ENCODE measurements at regions not wholly inside any gene's neighbourhood (a gene's known extent, or its start where the extent isn't known, plus 50 kb on each side); places are given as distances from the start of the nearest gene placed in this dataset.

DNA sequence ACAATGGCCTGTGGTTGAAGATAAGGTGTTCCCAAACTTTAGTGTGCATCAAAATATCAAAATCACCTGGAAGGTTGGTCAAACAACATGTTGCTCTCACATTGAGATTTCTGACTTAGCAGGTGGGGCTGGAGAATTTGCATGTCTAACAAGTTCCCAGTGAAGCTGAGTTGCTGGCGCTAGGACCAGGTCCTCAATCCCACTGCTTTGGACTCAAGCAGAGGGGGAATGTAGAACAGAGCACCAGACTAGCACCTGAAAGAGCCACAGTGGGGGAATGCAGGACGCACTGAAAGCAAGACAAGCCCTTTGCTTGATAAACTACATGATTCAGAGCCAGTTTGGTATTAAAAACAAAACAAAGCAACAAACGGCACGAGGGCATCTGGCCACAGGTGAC, 458.1 kb downstream of the MTRR start:
- no TSS peak for BruUV-seq (replicated peaks)
- TF ChIP-seq ASH2L (IDR thresholded peaks at IDR 0.05; ENCODE audit: borderline replicate concordance, low read depth), result no peak
- no peak for TF ChIP-seq EED (IDR thresholded peaks at IDR 0.05; ENCODE audit: low read depth)
- no peak for TF ChIP-seq SREBF2 (IDR thresholded peaks at IDR 0.05; ENCODE audit: low read length)
- no peak for TF ChIP-seq YBX1 (IDR thresholded peaks at IDR 0.05)
- TF ChIP-seq RUNX3 (IDR thresholded peaks at IDR 0.05; ENCODE audit: low read length), result no peak
- TF ChIP-seq GABPA (IDR thresholded peaks at IDR 0.05; ENCODE audit: low read depth), result no peak
- no peak for TF ChIP-seq RAD21 (IDR thresholded peaks at IDR 0.05; ENCODE audit: insufficient read depth, low read depth, low read length)
- no peak for TF ChIP-seq JUNB (IDR thresholded peaks at IDR 0.05)
- TF ChIP-seq IRF4 (IDR thresholded peaks at IDR 0.05; ENCODE audit: low read depth, low read length), result no peak
- no peak for TF ChIP-seq HDAC6 (IDR thresholded peaks at IDR 0.05; ENCODE audit: unreplicated experiment)
- TF ChIP-seq HSF1 (IDR thresholded peaks at IDR 0.05; ENCODE audit: low read depth, low read length), result no peak
- no peak for TF ChIP-seq PKNOX1 (IDR thresholded peaks at IDR 0.05)
- TF ChIP-seq CBFB (IDR thresholded peaks at IDR 0.05; ENCODE audit: low read depth), result no peak
- TF ChIP-seq TBL1XR1 (IDR thresholded peaks at IDR 0.05; ENCODE audit: low read depth, low read length), result no peak
- no peak for TF ChIP-seq PAX5 (IDR thresholded peaks at IDR 0.05; ENCODE audit: borderline replicate concordance, low read depth, low read length)
- TF ChIP-seq, protein P1, sequence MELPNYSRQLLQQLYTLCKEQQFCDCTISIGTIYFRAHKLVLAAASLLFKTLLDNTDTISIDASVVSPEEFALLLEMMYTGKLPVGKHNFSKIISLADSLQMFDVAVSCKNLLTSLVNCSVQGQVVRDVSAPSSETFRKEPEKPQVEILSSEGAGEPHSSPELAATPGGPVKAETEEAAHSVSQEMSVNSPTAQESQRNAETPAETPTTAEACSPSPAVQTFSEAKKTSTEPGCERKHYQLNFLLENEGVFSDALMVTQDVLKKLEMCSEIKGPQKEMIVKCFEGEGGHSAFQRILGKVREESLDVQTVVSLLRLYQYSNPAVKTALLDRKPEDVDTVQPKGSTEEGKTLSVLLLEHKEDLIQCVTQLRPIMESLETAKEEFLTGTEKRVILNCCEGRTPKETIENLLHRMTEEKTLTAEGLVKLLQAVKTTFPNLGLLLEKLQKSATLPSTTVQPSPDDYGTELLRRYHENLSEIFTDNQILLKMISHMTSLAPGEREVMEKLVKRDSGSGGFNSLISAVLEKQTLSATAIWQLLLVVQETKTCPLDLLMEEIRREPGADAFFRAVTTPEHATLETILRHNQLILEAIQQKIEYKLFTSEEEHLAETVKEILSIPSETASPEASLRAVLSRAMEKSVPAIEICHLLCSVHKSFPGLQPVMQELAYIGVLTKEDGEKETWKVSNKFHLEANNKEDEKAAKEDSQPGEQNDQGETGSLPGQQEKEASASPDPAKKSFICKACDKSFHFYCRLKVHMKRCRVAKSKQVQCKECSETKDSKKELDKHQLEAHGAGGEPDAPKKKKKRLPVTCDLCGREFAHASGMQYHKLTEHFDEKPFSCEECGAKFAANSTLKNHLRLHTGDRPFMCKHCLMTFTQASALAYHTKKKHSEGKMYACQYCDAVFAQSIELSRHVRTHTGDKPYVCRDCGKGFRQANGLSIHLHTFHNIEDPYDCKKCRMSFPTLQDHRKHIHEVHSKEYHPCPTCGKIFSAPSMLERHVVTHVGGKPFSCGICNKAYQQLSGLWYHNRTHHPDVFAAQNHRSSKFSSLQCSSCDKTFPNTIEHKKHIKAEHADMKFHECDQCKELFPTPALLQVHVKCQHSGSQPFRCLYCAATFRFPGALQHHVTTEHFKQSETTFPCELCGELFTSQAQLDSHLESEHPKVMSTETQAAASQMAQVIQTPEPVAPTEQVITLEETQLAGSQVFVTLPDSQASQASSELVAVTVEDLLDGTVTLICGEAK (IDR thresholded peaks at IDR 0.05; ENCODE audit: borderline replicate concordance), result no peak
- TF ChIP-seq FOXK2 (IDR thresholded peaks at IDR 0.05), result no peak
- Histone ChIP-seq H3K36me3 (ENCODE audit: control insufficient read depth in 2 of 2, insufficient read depth in 2 of 2, low read length in 1 of 2) (no peaks in the 10 kb centered on the region), H3K4me2 (ENCODE audit: control insufficient read depth, insufficient read depth) (no peak overlapping the region), H2AFZ (ENCODE audit: control insufficient read depth, low read depth, low read length) (no peak overlapping the region), H4K20me1 (ENCODE audit: control insufficient read depth, insufficient read depth) (no peaks in the 10 kb centered on the region), H3K9me3 (replicated peaks; ENCODE audit: control insufficient read depth, insufficient read depth, low read length) (no peaks in the 10 kb centered on the region), H3K4me3 (no peak overlapping the region), H3K79me2 (ENCODE audit: control insufficient read depth, insufficient read depth, low read length) (no peaks in the 10 kb centered on the region), H3K9ac (ENCODE audit: control insufficient read depth, insufficient read depth, low read length) (no peak overlapping the region), H3K27ac (ENCODE audit: control insufficient read depth, insufficient read depth) (no peak overlapping the region), H3K27me3 (replicated peaks in 1 of 2; ENCODE audit: control insufficient read depth in 2 of 2, insufficient read depth in 2 of 2, low read length in 1 of 2) (no peaks in the 10 kb centered on the region), H3K4me1 (ENCODE audit: control insufficient read depth, insufficient read depth, low read length) (no peaks in the 10 kb centered on the region)
- ChIA-PET CTCF (no interaction called here), POLR2A (no interaction called here), SMC1A (ENCODE audit: uncharacterized antibody, unreplicated experiment) (no interaction called here), RAD21 (ENCODE audit: unreplicated experiment) (no interaction called here)
- DNase-seq (ENCODE audit: low read depth, low spot score) (no peak), FAIRE-seq (no peak), ATAC-seq (no peak)
- intact Hi-C loops (cut with micrococcal nuclease; ENCODE audit: unreplicated experiment) (no loop called here), in situ Hi-C loops (cut with MboI) (no loop called here)
- WGBS (ENCODE audit: insufficient coverage, insufficient replicate concordance, low lambda C conversion rate, missing lambda C conversion rate), result 25% methylated on average over 4 of the region's 4 CpGs

All from GM12878 (cell line).